Neural crest cell (in vitro differentiated cells): ENCODE measurements at regions not wholly inside any gene's neighbourhood (a gene's known extent, or its start where the extent isn't known, plus 50 kb on each side); places are given as distances from the start of the nearest gene placed in this dataset.

Source experiments
- DNase-seq: peaks from one replicate; pipeline ENCODE4 v3.0.0; 2021; ENCODE audit warnings: low read depth, mixed read lengths, low spot score
- H3K27ac Mint-ChIP-seq: one replicate; pipeline ENCODE4 v1.8.0; 2021; ENCODE audit warnings: mild to moderate bottlenecking, mixed read lengths; ENCODE audit not compliant: unreplicated experiment
- H3K27me3 Mint-ChIP-seq: 2 replicates; pipeline ENCODE4 v1.8.0; 2021; ENCODE audit warnings: low read depth, mild to moderate bottlenecking, mixed read lengths
- H3K36me3 Mint-ChIP-seq: 2 replicates; pipeline ENCODE4 v1.8.0; 2021; ENCODE audit warnings: low read depth, mild to moderate bottlenecking, mixed read lengths
- H3K4me1 Mint-ChIP-seq: 2 replicates; pipeline ENCODE4 v1.8.0; 2021; ENCODE audit warnings: mixed read lengths
- H3K4me3 Mint-ChIP-seq: one replicate; pipeline ENCODE4 v1.8.0; 2021; ENCODE audit warnings: mild to moderate bottlenecking, mixed read lengths
- H3K9me3 Mint-ChIP-seq: 2 replicates; pipeline ENCODE4 v1.8.0; 2021; ENCODE audit warnings: mixed read lengths
- CTCF ChIP-seq: fragments of 200-600 bp; sonication (generic); conservative IDR thresholded peaks from 2 replicates; pipeline ENCODE4 v1.5.0; 2021; ENCODE audit warnings: antibody characterized with exemption, mild to moderate bottlenecking

- H3K9me3 Mint-ChIP-seq, result peaks cover 5% of the 10 kb centered on the region
- H3K27ac Mint-ChIP-seq, result no peak overlapping the region
- no peaks in the 10 kb centered on the region for H3K36me3 Mint-ChIP-seq
- H3K4me3 Mint-ChIP-seq, result no peak overlapping the region
- H3K27me3 Mint-ChIP-seq, result no peaks in the 10 kb centered on the region
- no peaks in the 10 kb centered on the region for H3K4me1 Mint-ChIP-seq
- no peak for DNase-seq
- no peak for TF ChIP-seq CTCF
Measured at GRCh38 chr3:75983111-75983510, 197.8 kb upstream of the ZNF717 start.

GRCh38 chr3:75983609-75984290 is 198.4 kb upstream of the ZNF717 start:
- no peaks in the 10 kb centered on the region for H3K4me1 Mint-ChIP-seq
- DNase-seq, result no peak
- no peak for TF ChIP-seq CTCF
- no peaks in the 10 kb centered on the region for H3K27me3 Mint-ChIP-seq
- no peak overlapping the region for H3K27ac Mint-ChIP-seq
- peaks cover 5% of the 10 kb centered on the region for H3K9me3 Mint-ChIP-seq
- H3K4me3 Mint-ChIP-seq, result no peak overlapping the region
- H3K36me3 Mint-ChIP-seq, result no peaks in the 10 kb centered on the region

- no peak for TF ChIP-seq CTCF
- H3K4me3 Mint-ChIP-seq, result no peak overlapping the region
- no peak overlapping the region for H3K27ac Mint-ChIP-seq
- peaks cover 5% of the 10 kb centered on the region for H3K9me3 Mint-ChIP-seq
- no peak for DNase-seq
- no peaks in the 10 kb centered on the region for H3K4me1 Mint-ChIP-seq
- H3K27me3 Mint-ChIP-seq, result no peaks in the 10 kb centered on the region
- no peaks in the 10 kb centered on the region for H3K36me3 Mint-ChIP-seq
Measured at GRCh38 chr3:75985432-75985831, 200.1 kb upstream of the ZNF717 start.

GRCh38 chr3:76010252-76010651 is 224.9 kb upstream of the ZNF717 start:
- DNase-seq, result no peak
- no peak overlapping the region for H3K4me3 Mint-ChIP-seq
- no peak for TF ChIP-seq CTCF
- no peaks in the 10 kb centered on the region for H3K36me3 Mint-ChIP-seq
- no peaks in the 10 kb centered on the region for H3K4me1 Mint-ChIP-seq
- H3K27me3 Mint-ChIP-seq, result no peaks in the 10 kb centered on the region
- H3K9me3 Mint-ChIP-seq, result peaks cover 2% of the 10 kb centered on the region
- no peak overlapping the region for H3K27ac Mint-ChIP-seq

GRCh38 chr3:76011121-76011520 is 225.8 kb upstream of the ZNF717 start:
- DNase-seq, result no peak
- no peak for TF ChIP-seq CTCF
- no peaks in the 10 kb centered on the region for H3K36me3 Mint-ChIP-seq
- H3K27me3 Mint-ChIP-seq, result no peaks in the 10 kb centered on the region
- no peaks in the 10 kb centered on the region for H3K4me1 Mint-ChIP-seq
- no peak overlapping the region for H3K27ac Mint-ChIP-seq
- no peak overlapping the region for H3K4me3 Mint-ChIP-seq
- H3K9me3 Mint-ChIP-seq, result peaks cover 2% of the 10 kb centered on the region

- DNase-seq, result no peak
- no peaks in the 10 kb centered on the region for H3K27me3 Mint-ChIP-seq
- H3K4me3 Mint-ChIP-seq, result no peak overlapping the region
- H3K9me3 Mint-ChIP-seq, result peaks cover 2% of the 10 kb centered on the region
- no peak overlapping the region for H3K27ac Mint-ChIP-seq
- no peaks in the 10 kb centered on the region for H3K4me1 Mint-ChIP-seq
- no peak for TF ChIP-seq CTCF
- no peaks in the 10 kb centered on the region for H3K36me3 Mint-ChIP-seq
Measured at GRCh38 chr3:76015496-76015895, 230.1 kb upstream of the ZNF717 start.
